ENCODE measurements at regions not wholly inside any gene's neighbourhood (a gene's known extent, or its start where the extent isn't known, plus 50 kb on each side); places are given as distances from the start of the nearest gene placed in this dataset.

GRCh38 chr9:80635065-80635464 is 1054.3 kb downstream of the TLE1 start:
- DNase-seq (ENCODE audit: low spot score), result no peak

- DNase-seq (ENCODE audit: low spot score), result no peak
Observed at GRCh38 chr9:80632041-80632440, 1057.3 kb downstream of the TLE1 start.

GRCh38 chr9:80622508-80622907 is 1050.7 kb downstream of the TLE4 start:
- no peak for DNase-seq (ENCODE audit: low spot score)

- no peak for DNase-seq (ENCODE audit: low spot score)
Observed at GRCh38 chr9:80619356-80619755, 1047.6 kb downstream of the TLE4 start.

GRCh38 chr9:80615964-80616363 is 1044.2 kb downstream of the TLE4 start:
- no peak for DNase-seq (ENCODE audit: low spot score)

- no peak for DNase-seq (ENCODE audit: low spot score)
Observed at GRCh38 chr9:80605793-80606192, 1034.0 kb downstream of the TLE4 start.

GRCh38 chr9:80605129-80605528 is 1033.4 kb downstream of the TLE4 start:
- DNase-seq (ENCODE audit: low spot score), result no peak

GRCh38 chr9:80602291-80602690 is 1030.5 kb downstream of the TLE4 start:
- no peak for DNase-seq (ENCODE audit: low spot score)

- no peak for DNase-seq (ENCODE audit: low spot score)
Observed at GRCh38 chr9:80596579-80596978, 1024.8 kb downstream of the TLE4 start.

- no peak for DNase-seq (ENCODE audit: low spot score)
Observed at GRCh38 chr9:80595192-80595591, 1023.4 kb downstream of the TLE4 start.

GRCh38 chr9:80592413-80592812 is 1020.6 kb downstream of the TLE4 start:
- no peak for DNase-seq (ENCODE audit: low spot score)

GRCh38 chr9:80586786-80587330 is 1015.1 kb downstream of the TLE4 start:
- DNase-seq (ENCODE audit: low spot score), result no peak

GRCh38 chr9:80571953-80572352 is 1000.2 kb downstream of the TLE4 start:
- DNase-seq (ENCODE audit: low spot score), result no peak

GRCh38 chr9:80569236-80569635 is 997.5 kb downstream of the TLE4 start:
- no peak for DNase-seq (ENCODE audit: low spot score)

- no peak for DNase-seq (ENCODE audit: low spot score)
Observed at GRCh38 chr9:80561526-80561925, 989.8 kb downstream of the TLE4 start.

- no peak for DNase-seq (ENCODE audit: low spot score)
Observed at GRCh38 chr9:80560976-80561375, 989.2 kb downstream of the TLE4 start.

- no peak for DNase-seq (ENCODE audit: low spot score)
Observed at GRCh38 chr9:80557256-80557655, 985.5 kb downstream of the TLE4 start.

- DNase-seq (ENCODE audit: low spot score), result no peak
Observed at GRCh38 chr9:80556631-80557030, 984.9 kb downstream of the TLE4 start.

GRCh38 chr9:80555782-80556325 is 984.1 kb downstream of the TLE4 start:
- DNase-seq (ENCODE audit: low spot score), result no peak

GRCh38 chr9:80554856-80555255 is 983.1 kb downstream of the TLE4 start:
- DNase-seq (ENCODE audit: low spot score), result no peak

GRCh38 chr9:80554301-80554700 is 982.5 kb downstream of the TLE4 start:
- no peak for DNase-seq (ENCODE audit: low spot score)

GRCh38 chr9:80552931-80553330 is 981.2 kb downstream of the TLE4 start:
- DNase-seq (ENCODE audit: low spot score), result no peak

- no peak for DNase-seq (ENCODE audit: low spot score)
Observed at GRCh38 chr9:80550181-80550580, 978.4 kb downstream of the TLE4 start.

- DNase-seq (ENCODE audit: low spot score), result no peak
Observed at GRCh38 chr9:80547613-80548012, 975.8 kb downstream of the TLE4 start.

GRCh38 chr9:80540387-80540786 is 968.6 kb downstream of the TLE4 start:
- DNase-seq (ENCODE audit: low spot score), result no peak

Measured in hematopoietic multipotent progenitor cell treated with erythropoietin and hydrocortisone succinate and interleukin-3 and kit ligand, for 15 days (in vitro differentiated cells).